ENCODE measurements at regions not wholly inside any gene's neighbourhood (a gene's known extent, or its start where the extent isn't known, plus 50 kb on each side); places are given as distances from the start of the nearest gene placed in this dataset.

- TF ChIP-seq PATZ1 (tag by site-specific recombination; IDR thresholded peaks at IDR 0.05), result no peak
- TF ChIP-seq ZNF2 (tag by site-specific recombination; IDR thresholded peaks at IDR 0.05), result no peak
Observed at GRCh38 chr6:6729971-6730370, 141.5 kb downstream of the LY86 start (continued).

GRCh38 chr6:6730831-6731230 lies 142.3 kb downstream of the LY86 start:
- Histone ChIP-seq H3K36me3 (ENCODE audit: control insufficient read depth in 2 of 2, insufficient read depth in 1 of 2, low read length in 2 of 2) (no peaks in the 10 kb centered on the region), H3K27ac (ENCODE audit: extremely low read depth, low read depth, low read length) (no peak overlapping the region), H3K4me3 (ENCODE audit: low read depth, low read length) (no peak overlapping the region), H3K4me1 (ENCODE audit: control insufficient read depth, insufficient read depth, low read length) (no peaks in the 10 kb centered on the region), H3K9me3 (ENCODE audit: control insufficient read depth, insufficient read depth, low read depth, low read length) (no peaks in the 10 kb centered on the region)
- TF ChIP-seq ZNF555 (tag by site-specific recombination; conservative IDR thresholded peaks at IDR 0.05), result no peak
- TF ChIP-seq TCF7L2 (IDR thresholded peaks at IDR 0.05; ENCODE audit: borderline replicate concordance, low read depth, low read length), result no peak
- CTCF ChIA-PET, result interaction anchor here (0.7 to 2.7 kb wide), 3 partner anchors 8 to 513 kb away, joined by 3 to 6 read pairs (median 4); no protein-coding TSS in a partner anchor
- POLR2A ChIA-PET, result interaction anchor here (0.6 kb wide), 1 partner anchor 44 kb away, joined by 3 read pairs; no protein-coding TSS in a partner anchor

GRCh38 chr6:6734479-6735465 lies 146.3 kb downstream of the LY86 start:
- POLR2A ChIA-PET, result no interaction called here
- 0 out of 2 replicates have a peak, but pooled peaks have one; percentile 7 for TF ChIP-seq PRDM1 (tag by site-specific recombination; IDR thresholded peaks at IDR 0.05)
- no peak for TF ChIP-seq ZFP69B (tag by site-specific recombination; IDR thresholded peaks at IDR 0.05)
- no peak for TF ChIP-seq ZNF202 (tag by site-specific recombination; IDR thresholded peaks at IDR 0.05; ENCODE audit: borderline replicate concordance)
- TF ChIP-seq, protein P1, sequence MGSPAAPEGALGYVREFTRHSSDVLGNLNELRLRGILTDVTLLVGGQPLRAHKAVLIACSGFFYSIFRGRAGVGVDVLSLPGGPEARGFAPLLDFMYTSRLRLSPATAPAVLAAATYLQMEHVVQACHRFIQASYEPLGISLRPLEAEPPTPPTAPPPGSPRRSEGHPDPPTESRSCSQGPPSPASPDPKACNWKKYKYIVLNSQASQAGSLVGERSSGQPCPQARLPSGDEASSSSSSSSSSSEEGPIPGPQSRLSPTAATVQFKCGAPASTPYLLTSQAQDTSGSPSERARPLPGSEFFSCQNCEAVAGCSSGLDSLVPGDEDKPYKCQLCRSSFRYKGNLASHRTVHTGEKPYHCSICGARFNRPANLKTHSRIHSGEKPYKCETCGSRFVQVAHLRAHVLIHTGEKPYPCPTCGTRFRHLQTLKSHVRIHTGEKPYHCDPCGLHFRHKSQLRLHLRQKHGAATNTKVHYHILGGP (tag by site-specific recombination; IDR thresholded peaks at IDR 0.05), result no peak
- TF ChIP-seq PRDM6 (tag by site-specific recombination; IDR thresholded peaks at IDR 0.05), result no peak
- TF ChIP-seq ZNF610 (tag by site-specific recombination; IDR thresholded peaks at IDR 0.05; ENCODE audit: borderline replicate concordance), result no peak
- no peak for TF ChIP-seq MZF1 (tag by site-specific recombination; IDR thresholded peaks at IDR 0.05; ENCODE audit: borderline replicate concordance)

More at GRCh38 chr6:6734479-6735465, 146.3 kb downstream of the LY86 start:
- no peaks in the 10 kb centered on the region for H3K9me3 ChIP-seq (ENCODE audit: control insufficient read depth, insufficient read depth, low read depth, low read length)
- H3K27ac ChIP-seq (ENCODE audit: extremely low read depth, low read depth, low read length), result no peak overlapping the region
- no peaks in the 10 kb centered on the region for H3K36me3 ChIP-seq (ENCODE audit: control insufficient read depth in 2 of 2, insufficient read depth in 1 of 2, low read length in 2 of 2)
- CTCF ChIA-PET, result interaction anchor here (0.6 to 1.8 kb wide), 4 partner anchors 10 to 541 kb away, joined by 3 to 7 read pairs (median 4); no protein-coding TSS in a partner anchor
- no peak overlapping the region for H3K4me3 ChIP-seq (ENCODE audit: low read depth, low read length)
- no peaks in the 10 kb centered on the region for H3K4me1 ChIP-seq (ENCODE audit: control insufficient read depth, insufficient read depth, low read length)

All from HEK293 (cell line).